WTC11 (cell line): ENCODE measurements at regions not wholly inside any gene's neighbourhood (a gene's known extent, or its start where the extent isn't known, plus 50 kb on each side); places are given as distances from the start of the nearest gene placed in this dataset.

Source experiments
- CTCF ChIP-seq: fragments of 200-600 bp; IDR thresholded peaks from 2 replicates; pipeline ENCODE4 v1.8.0; 2022; ENCODE audit warnings: antibody characterized with exemption
- FOXP1 ChIP-seq: sonication (generic); formaldehyde crosslinking; IDR thresholded peaks from 2 replicates; pipeline ENCODE4 v1.8.0; 2022; ENCODE audit warnings: missing genetic modification reagents, mild to moderate bottlenecking, moderate library complexity, borderline replicate concordance
- JUN ChIP-seq: sonication (generic); formaldehyde crosslinking; IDR thresholded peaks from 2 replicates; pipeline ENCODE4 v1.8.0; 2023; ENCODE audit warnings: mild to moderate bottlenecking, missing genetic modification reagents
- MAX ChIP-seq: sonication (generic); formaldehyde crosslinking; IDR thresholded peaks from 2 replicates; pipeline ENCODE4 v1.8.0; 2022; ENCODE audit warnings: mild to moderate bottlenecking, missing genetic modification reagents
- MYBL2 ChIP-seq: sonication (generic); formaldehyde crosslinking; IDR thresholded peaks from 2 replicates; pipeline ENCODE4 v1.8.1; 2023; ENCODE audit warnings: mild to moderate bottlenecking, moderate library complexity, missing genetic modification reagents
- NFE2L1 ChIP-seq: sonication (generic); formaldehyde crosslinking; IDR thresholded peaks from 2 replicates; pipeline ENCODE4 v1.8.1; 2023; ENCODE audit warnings: missing genetic modification reagents
- PRDM15 ChIP-seq: sonication (generic); formaldehyde crosslinking; IDR thresholded peaks from 2 replicates; pipeline ENCODE4 v1.8.0; 2022; ENCODE audit warnings: missing genetic modification reagents
- SP1 ChIP-seq: sonication (generic); formaldehyde crosslinking; conservative IDR thresholded peaks from 2 replicates; pipeline ENCODE4 v1.8.1; 2022; ENCODE audit warnings: missing genetic modification reagents
- TP53 ChIP-seq: sonication (generic); formaldehyde crosslinking; IDR thresholded peaks from 2 replicates; pipeline ENCODE4 v1.8.1; 2023; ENCODE audit warnings: mild to moderate bottlenecking, missing genetic modification reagents
- ZMAT4 ChIP-seq: fragments of 250-450 bp; sonication (Bioruptor Pico); IDR thresholded peaks from 2 replicates; pipeline ENCODE4 v1.9.0; 2021; ENCODE audit warnings: mild to moderate bottlenecking
- TF ChIP-seq, protein P1 (sequence below): sonication (generic); formaldehyde crosslinking; conservative IDR thresholded peaks from 2 replicates; pipeline ENCODE4 v1.8.1; 2022; ENCODE audit warnings: mild to moderate bottlenecking, missing genetic modification reagents
- TF ChIP-seq, protein P2 (sequence below): sonication (generic); formaldehyde crosslinking; IDR thresholded peaks from 2 replicates; pipeline ENCODE4 v1.8.1; 2023; ENCODE audit warnings: mild to moderate bottlenecking, missing genetic modification reagents
- TF ChIP-seq, protein P3 (sequence below): sonication (generic); formaldehyde crosslinking; IDR thresholded peaks from 2 replicates; pipeline ENCODE4 v1.8.0; 2023; ENCODE audit warnings: missing genetic modification reagents
- TF ChIP-seq, protein P4 (sequence below): sonication (generic); formaldehyde crosslinking; IDR thresholded peaks from 2 replicates; pipeline ENCODE4 v1.8.1; 2022; ENCODE audit warnings: low read depth, mild to moderate bottlenecking, moderate library complexity, missing genetic modification reagents, borderline replicate concordance

DNA sequence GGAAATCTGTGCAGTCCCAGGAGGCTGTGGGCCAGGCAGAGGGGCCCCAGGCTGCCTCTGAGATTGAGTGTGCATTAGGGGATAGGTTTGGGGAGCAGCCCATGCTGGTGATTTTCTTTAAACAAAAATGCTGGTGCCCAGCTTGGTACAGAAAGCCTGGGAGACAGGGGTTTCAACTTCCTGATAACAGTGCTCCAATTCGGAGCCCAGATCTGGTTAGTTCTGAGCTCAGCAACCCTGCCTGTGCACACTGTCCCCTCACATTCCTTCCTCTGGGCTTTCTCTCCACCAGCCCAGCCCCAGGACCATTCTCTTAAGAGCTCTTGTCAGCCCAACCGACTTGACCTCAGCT is 379.2 kb upstream of the ZMIZ1 start:
- TF ChIP-seq NFE2L1 (CRISPR knock-in tag) (no peak), FOXP1 (CRISPR knock-in tag) (no peak), SP1 (CRISPR knock-in tag) (no peak), CTCF (no peak), MAX (no peak), ZMAT4 (CRISPR knock-in tag) (no peak), PRDM15 (CRISPR knock-in tag) (no peak), MYBL2 (CRISPR knock-in tag) (no peak), TP53 (CRISPR knock-in tag) (no peak), JUN (CRISPR knock-in tag) (no peak)
- TF ChIP-seq, protein P1, sequence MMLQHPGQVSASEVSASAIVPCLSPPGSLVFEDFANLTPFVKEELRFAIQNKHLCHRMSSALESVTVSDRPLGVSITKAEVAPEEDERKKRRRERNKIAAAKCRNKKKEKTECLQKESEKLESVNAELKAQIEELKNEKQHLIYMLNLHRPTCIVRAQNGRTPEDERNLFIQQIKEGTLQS (CRISPR knock-in tag) = no peak
- TF ChIP-seq, protein P2, sequence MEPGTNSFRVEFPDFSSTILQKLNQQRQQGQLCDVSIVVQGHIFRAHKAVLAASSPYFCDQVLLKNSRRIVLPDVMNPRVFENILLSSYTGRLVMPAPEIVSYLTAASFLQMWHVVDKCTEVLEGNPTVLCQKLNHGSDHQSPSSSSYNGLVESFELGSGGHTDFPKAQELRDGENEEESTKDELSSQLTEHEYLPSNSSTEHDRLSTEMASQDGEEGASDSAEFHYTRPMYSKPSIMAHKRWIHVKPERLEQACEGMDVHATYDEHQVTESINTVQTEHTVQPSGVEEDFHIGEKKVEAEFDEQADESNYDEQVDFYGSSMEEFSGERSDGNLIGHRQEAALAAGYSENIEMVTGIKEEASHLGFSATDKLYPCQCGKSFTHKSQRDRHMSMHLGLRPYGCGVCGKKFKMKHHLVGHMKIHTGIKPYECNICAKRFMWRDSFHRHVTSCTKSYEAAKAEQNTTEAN (CRISPR knock-in tag) = no peak
- TF ChIP-seq, protein P3, sequence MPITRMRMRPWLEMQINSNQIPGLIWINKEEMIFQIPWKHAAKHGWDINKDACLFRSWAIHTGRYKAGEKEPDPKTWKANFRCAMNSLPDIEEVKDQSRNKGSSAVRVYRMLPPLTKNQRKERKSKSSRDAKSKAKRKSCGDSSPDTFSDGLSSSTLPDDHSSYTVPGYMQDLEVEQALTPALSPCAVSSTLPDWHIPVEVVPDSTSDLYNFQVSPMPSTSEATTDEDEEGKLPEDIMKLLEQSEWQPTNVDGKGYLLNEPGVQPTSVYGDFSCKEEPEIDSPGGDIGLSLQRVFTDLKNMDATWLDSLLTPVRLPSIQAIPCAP (CRISPR knock-in tag) = no peak
- TF ChIP-seq, protein P4, sequence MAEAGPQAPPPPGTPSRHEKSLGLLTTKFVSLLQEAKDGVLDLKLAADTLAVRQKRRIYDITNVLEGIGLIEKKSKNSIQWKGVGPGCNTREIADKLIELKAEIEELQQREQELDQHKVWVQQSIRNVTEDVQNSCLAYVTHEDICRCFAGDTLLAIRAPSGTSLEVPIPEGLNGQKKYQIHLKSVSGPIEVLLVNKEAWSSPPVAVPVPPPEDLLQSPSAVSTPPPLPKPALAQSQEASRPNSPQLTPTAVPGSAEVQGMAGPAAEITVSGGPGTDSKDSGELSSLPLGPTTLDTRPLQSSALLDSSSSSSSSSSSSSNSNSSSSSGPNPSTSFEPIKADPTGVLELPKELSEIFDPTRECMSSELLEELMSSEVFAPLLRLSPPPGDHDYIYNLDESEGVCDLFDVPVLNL (CRISPR knock-in tag) = no peak
